GM12878 (cell line): ENCODE measurements at regions not wholly inside any gene's neighbourhood (a gene's known extent, or its start where the extent isn't known, plus 50 kb on each side); places are given as distances from the start of the nearest gene placed in this dataset.

ENCODE experiments used
- ATAC-seq: fragments of 200-7000 bp; cut with Tn5 transposase; 3 replicates; pipeline ENCODE4 v1.9.1; 2020; ENCODE audit warnings: mild to moderate bottlenecking, moderate library complexity
- BruUV-seq: library from RNA; stranded (reverse); fragments of 400-500 nt; replicated peaks from 2 replicates; lab custom pipeline; 2021; lab: Mats Ljungman, UMichigan
- CTCF ChIA-PET: fragments of 300-600 bp; sonication (Branson Sonifier 250); formaldehyde crosslinking; extraction: SDS; loops from one replicate; lab custom pipeline; 2021; ENCODE audit warnings: inconsistent platforms; lab: Yijun Ruan, JAX
- POLR2A ChIA-PET: fragments of 350-600 bp; formaldehyde crosslinking; extraction: SDS; loops from one replicate; lab custom pipeline; 2021; ENCODE audit warnings: inconsistent platforms; lab: Charles Lee
- RAD21 ChIA-PET: fragments of 300-600 bp; sonication (Branson Sonifier 250); formaldehyde crosslinking; loops from one replicate; lab custom pipeline; 2023; ENCODE audit warnings: antibody characterized with exemption; ENCODE audit not compliant: unreplicated experiment; lab: Charles Lee
- SMC1A ChIA-PET: fragments of 300-600 bp; sonication (Branson Sonifier 250); formaldehyde crosslinking; loops from one replicate; lab custom pipeline; 2023; ENCODE audit not compliant: unreplicated experiment, uncharacterized antibody; lab: Charles Lee
- DNase-seq: peaks from one replicate; pipeline ENCODE4 v3.0.0-alpha.2; 2011; ENCODE audit warnings: low read depth, low spot score
- FAIRE-seq: peaks from 3 replicates; lab custom pipeline; 2011; peaks lifted over from hg19 to GRCh38; lab: Jason Lieb, UNC
- H2AFZ ChIP-seq: 2 replicates; pipeline ENCODE4 v1.6.0; 2011; ENCODE audit warnings: low read depth, low read length, control low read depth; ENCODE audit not compliant: control insufficient read depth
- H3K27ac ChIP-seq: 2 replicates; pipeline ENCODE4 v1.5.1; 2011; ENCODE audit warnings: control low read depth; ENCODE audit not compliant: control insufficient read depth, insufficient read depth
- H3K27me3 ChIP-seq, 2 experiments: replicated peaks in 1 of 2; 2 replicates each; pipeline versions ENCODE4 v1.6.0 to v1.6.1; 2011; ENCODE audit warnings: low read length in 1 of 2; ENCODE audit not compliant: control insufficient read depth in 2 of 2, insufficient read depth in 2 of 2
- H3K36me3 ChIP-seq, 2 experiments: 2 replicates each; pipeline ENCODE4 v1.5.1; 2011; ENCODE audit warnings: low read length in 1 of 2; ENCODE audit not compliant: control insufficient read depth in 2 of 2, insufficient read depth in 2 of 2
- H3K4me1 ChIP-seq: 2 replicates; pipeline ENCODE4 v1.6.1; 2011; ENCODE audit warnings: mild to moderate bottlenecking, low read length, moderate library complexity, mixed read lengths; ENCODE audit not compliant: control insufficient read depth, insufficient read depth
- H3K4me2 ChIP-seq: 2 replicates; pipeline ENCODE4 v1.6.0; 2011; ENCODE audit warnings: control low read depth; ENCODE audit not compliant: control insufficient read depth, insufficient read depth
- H3K4me3 ChIP-seq: fragments of 200-600 bp; sonication (generic); 2 replicates; pipeline ENCODE4 v1.5.1; 2016
- H3K79me2 ChIP-seq: 2 replicates; pipeline ENCODE4 v1.6.0; 2011; ENCODE audit warnings: low read length; ENCODE audit not compliant: control insufficient read depth, insufficient read depth
- H3K9ac ChIP-seq: 2 replicates; pipeline ENCODE4 v1.8.0; 2011; ENCODE audit warnings: low read length, control low read depth, mixed read lengths; ENCODE audit not compliant: control insufficient read depth, insufficient read depth
- H3K9me3 ChIP-seq: replicated peaks from 3 replicates; pipeline ENCODE4 v1.5.1; 2011; ENCODE audit warnings: mild to moderate bottlenecking, low read length; ENCODE audit not compliant: control insufficient read depth, insufficient read depth
- H4K20me1 ChIP-seq: 2 replicates; pipeline ENCODE4 v1.6.0; 2011; ENCODE audit not compliant: control insufficient read depth, insufficient read depth
- MXI1 ChIP-seq: fragments of 150-350 bp; IDR thresholded peaks from 2 replicates; pipeline ENCODE4 v1.6.1; 2011; ENCODE audit warnings: low read depth, mild to moderate bottlenecking, inconsistent platforms, low read length, improper control_type of control experiment
- NFYA ChIP-seq: IDR thresholded peaks from 2 replicates; pipeline ENCODE4 v1.6.1; 2011; ENCODE audit warnings: low read depth, mild to moderate bottlenecking, low read length, improper control_type of control experiment, borderline replicate concordance
- PAX8 ChIP-seq: fragments of 450-650 bp; IDR thresholded peaks from 2 replicates; pipeline ENCODE4 v1.6.1; 2017; ENCODE audit warnings: mild to moderate bottlenecking, moderate library complexity
- WGBS: methylation state at CpG from one replicate; pipeline ENCODE4 v1.1.6; 2016; ENCODE audit warnings: low lambda C conversion rate; ENCODE audit not compliant: insufficient replicate concordance, insufficient coverage; ENCODE audit errors: missing lambda C conversion rate; 5-methylcytosine and 5-hydroxymethylcytosine counted together
- in situ Hi-C: fragments of 300-500 bp; cut with MboI; formaldehyde crosslinking; loops from 9 replicates; pipeline ENCODE4 v1.14.3; 2018; ENCODE audit warnings: mixed read lengths
- intact Hi-C: fragments of 100-400 bp; cut with micrococcal nuclease; formaldehyde crosslinking; loops from one replicate; pipeline ENCODE4 v1.14.2; 2022; ENCODE audit not compliant: unreplicated experiment
- TF ChIP-seq, protein P1 (sequence below): fragments of 450-650 bp; IDR thresholded peaks from 2 replicates; pipeline ENCODE4 v1.6.1; 2017; ENCODE audit warnings: mild to moderate bottlenecking, moderate library complexity
- TF ChIP-seq, protein P2 (sequence below): fragments of 450-650 bp; IDR thresholded peaks from 2 replicates; pipeline ENCODE4 v1.6.1; 2017; ENCODE audit warnings: mild to moderate bottlenecking, moderate library complexity
- TF ChIP-seq, protein P3 (sequence below): fragments of 450-650 bp; IDR thresholded peaks from 2 replicates; pipeline ENCODE4 v1.6.1; 2017; ENCODE audit warnings: borderline replicate concordance
- TF ChIP-seq, protein P4 (sequence below): fragments of 450-650 bp; IDR thresholded peaks from 2 replicates; pipeline ENCODE4 v1.6.1; 2018; ENCODE audit warnings: borderline replicate concordance, mild to moderate bottlenecking; ENCODE audit not compliant: partially characterized antibody

DNA sequence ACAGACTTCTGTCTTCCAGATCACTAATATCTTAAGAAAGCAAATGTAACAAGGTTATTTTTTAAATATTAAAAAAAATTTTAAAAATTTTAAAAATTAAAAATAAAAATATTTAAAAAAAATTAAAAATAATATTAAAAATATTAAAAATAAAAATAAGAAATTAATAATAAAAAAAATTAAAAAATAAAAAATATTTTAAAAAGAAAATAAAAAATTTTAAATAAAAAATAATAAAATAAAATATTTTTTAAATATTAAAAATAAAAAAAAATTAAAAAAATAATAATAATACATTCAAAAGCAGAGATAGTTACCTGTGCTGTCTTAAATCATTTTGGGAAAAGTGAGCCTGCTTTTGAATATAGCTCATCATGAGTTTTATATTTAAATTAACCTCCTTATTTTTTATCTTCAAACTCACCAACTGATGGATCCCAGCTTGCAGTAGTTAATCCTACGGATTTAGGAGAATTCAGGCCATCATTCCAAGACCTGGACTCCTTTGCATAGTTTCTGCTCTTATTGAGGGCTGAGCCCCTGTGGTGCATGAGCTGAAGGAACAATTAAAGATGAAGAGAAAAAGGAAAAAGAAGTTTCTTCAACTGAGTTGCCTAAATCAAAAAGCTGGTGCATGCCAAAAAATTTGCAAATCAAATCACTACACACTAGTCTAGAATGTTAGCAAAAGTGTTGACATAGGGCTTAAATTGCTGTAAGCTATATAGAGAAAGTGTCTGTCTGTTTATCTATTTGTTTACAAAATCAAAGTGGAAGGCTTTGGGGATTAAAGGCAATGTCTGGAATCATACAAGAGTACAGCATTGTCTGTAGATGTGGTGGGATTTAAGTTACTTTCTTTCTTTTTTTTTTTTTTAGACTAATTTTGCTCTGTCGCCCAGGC lies 50.5 kb upstream of the ZNF438 start:
- Histone ChIP-seq H3K9me3 (no peaks in the 10 kb centered on the region), H3K27me3 (no peaks in the 10 kb centered on the region), H2AFZ (no peak overlapping the region), H3K4me3 (no peak overlapping the region), H4K20me1 (no peaks in the 10 kb centered on the region), H3K4me2 (no peak overlapping the region), H3K27ac (no peak overlapping the region), H3K4me1 (no peaks in the 10 kb centered on the region), H3K9ac (no peak overlapping the region), H3K36me3 (no peaks in the 10 kb centered on the region), H3K79me2 (no peaks in the 10 kb centered on the region)
- FAIRE-seq, result no peak
- SMC1A ChIA-PET, result interaction anchor here (0.6 to 3.2 kb wide), 12 partner anchors 36 to 728 kb away, joined by 3 to 18 read pairs (median 4); no protein-coding TSS in a partner anchor
- no peak for DNase-seq
- 54% methylated on average over 2 of the region's 2 CpGs for WGBS
- RAD21 ChIA-PET, result interaction anchor here (1.0 to 1.2 kb wide), 5 partner anchors 209 to 726 kb away, joined by 3 to 5 read pairs (median 3); no protein-coding TSS in a partner anchor
- CTCF ChIA-PET, result interaction anchor here (0.5 to 1.4 kb wide), 8 partner anchors 48 to 839 kb away, joined by 3 to 4 read pairs (median 3); no protein-coding TSS in a partner anchor
- TF ChIP-seq, protein P1, sequence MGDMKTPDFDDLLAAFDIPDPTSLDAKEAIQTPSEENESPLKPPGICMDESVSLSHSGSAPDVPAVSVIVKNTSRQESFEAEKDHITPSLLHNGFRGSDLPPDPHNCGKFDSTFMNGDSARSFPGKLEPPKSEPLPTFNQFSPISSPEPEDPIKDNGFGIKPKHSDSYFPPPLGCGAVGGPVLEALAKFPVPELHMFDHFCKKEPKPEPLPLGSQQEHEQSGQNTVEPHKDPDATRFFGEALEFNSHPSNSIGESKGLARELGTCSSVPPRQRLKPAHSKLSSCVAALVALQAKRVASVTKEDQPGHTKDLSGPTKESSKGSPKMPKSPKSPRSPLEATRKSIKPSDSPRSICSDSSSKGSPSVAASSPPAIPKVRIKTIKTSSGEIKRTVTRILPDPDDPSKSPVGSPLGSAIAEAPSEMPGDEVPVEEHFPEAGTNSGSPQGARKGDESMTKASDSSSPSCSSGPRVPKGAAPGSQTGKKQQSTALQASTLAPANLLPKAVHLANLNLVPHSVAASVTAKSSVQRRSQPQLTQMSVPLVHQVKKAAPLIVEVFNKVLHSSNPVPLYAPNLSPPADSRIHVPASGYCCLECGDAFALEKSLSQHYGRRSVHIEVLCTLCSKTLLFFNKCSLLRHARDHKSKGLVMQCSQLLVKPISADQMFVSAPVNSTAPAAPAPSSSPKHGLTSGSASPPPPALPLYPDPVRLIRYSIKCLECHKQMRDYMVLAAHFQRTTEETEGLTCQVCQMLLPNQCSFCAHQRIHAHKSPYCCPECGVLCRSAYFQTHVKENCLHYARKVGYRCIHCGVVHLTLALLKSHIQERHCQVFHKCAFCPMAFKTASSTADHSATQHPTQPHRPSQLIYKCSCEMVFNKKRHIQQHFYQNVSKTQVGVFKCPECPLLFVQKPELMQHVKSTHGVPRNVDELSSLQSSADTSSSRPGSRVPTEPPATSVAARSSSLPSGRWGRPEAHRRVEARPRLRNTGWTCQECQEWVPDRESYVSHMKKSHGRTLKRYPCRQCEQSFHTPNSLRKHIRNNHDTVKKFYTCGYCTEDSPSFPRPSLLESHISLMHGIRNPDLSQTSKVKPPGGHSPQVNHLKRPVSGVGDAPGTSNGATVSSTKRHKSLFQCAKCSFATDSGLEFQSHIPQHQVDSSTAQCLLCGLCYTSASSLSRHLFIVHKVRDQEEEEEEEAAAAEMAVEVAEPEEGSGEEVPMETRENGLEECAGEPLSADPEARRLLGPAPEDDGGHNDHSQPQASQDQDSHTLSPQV, result no peak
- TF ChIP-seq MXI1 (no peak), NFYA (no peak), PAX8 (no peak)
- TF ChIP-seq, protein P2, sequence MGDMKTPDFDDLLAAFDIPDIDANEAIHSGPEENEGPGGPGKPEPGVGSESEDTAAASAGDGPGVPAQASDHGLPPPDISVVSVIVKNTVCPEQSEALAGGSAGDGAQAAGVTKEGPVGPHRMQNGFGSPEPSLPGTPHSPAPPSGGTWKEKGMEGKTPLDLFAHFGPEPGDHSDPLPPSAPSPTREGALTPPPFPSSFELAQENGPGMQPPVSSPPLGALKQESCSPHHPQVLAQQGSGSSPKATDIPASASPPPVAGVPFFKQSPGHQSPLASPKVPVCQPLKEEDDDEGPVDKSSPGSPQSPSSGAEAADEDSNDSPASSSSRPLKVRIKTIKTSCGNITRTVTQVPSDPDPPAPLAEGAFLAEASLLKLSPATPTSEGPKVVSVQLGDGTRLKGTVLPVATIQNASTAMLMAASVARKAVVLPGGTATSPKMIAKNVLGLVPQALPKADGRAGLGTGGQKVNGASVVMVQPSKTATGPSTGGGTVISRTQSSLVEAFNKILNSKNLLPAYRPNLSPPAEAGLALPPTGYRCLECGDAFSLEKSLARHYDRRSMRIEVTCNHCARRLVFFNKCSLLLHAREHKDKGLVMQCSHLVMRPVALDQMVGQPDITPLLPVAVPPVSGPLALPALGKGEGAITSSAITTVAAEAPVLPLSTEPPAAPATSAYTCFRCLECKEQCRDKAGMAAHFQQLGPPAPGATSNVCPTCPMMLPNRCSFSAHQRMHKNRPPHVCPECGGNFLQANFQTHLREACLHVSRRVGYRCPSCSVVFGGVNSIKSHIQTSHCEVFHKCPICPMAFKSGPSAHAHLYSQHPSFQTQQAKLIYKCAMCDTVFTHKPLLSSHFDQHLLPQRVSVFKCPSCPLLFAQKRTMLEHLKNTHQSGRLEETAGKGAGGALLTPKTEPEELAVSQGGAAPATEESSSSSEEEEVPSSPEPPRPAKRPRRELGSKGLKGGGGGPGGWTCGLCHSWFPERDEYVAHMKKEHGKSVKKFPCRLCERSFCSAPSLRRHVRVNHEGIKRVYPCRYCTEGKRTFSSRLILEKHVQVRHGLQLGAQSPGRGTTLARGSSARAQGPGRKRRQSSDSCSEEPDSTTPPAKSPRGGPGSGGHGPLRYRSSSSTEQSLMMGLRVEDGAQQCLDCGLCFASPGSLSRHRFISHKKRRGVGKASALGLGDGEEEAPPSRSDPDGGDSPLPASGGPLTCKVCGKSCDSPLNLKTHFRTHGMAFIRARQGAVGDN, result no peak
- TF ChIP-seq, protein P3, sequence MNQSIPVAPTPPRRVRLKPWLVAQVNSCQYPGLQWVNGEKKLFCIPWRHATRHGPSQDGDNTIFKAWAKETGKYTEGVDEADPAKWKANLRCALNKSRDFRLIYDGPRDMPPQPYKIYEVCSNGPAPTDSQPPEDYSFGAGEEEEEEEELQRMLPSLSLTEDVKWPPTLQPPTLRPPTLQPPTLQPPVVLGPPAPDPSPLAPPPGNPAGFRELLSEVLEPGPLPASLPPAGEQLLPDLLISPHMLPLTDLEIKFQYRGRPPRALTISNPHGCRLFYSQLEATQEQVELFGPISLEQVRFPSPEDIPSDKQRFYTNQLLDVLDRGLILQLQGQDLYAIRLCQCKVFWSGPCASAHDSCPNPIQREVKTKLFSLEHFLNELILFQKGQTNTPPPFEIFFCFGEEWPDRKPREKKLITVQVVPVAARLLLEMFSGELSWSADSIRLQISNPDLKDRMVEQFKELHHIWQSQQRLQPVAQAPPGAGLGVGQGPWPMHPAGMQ, result no peak
- TF ChIP-seq, protein P4, sequence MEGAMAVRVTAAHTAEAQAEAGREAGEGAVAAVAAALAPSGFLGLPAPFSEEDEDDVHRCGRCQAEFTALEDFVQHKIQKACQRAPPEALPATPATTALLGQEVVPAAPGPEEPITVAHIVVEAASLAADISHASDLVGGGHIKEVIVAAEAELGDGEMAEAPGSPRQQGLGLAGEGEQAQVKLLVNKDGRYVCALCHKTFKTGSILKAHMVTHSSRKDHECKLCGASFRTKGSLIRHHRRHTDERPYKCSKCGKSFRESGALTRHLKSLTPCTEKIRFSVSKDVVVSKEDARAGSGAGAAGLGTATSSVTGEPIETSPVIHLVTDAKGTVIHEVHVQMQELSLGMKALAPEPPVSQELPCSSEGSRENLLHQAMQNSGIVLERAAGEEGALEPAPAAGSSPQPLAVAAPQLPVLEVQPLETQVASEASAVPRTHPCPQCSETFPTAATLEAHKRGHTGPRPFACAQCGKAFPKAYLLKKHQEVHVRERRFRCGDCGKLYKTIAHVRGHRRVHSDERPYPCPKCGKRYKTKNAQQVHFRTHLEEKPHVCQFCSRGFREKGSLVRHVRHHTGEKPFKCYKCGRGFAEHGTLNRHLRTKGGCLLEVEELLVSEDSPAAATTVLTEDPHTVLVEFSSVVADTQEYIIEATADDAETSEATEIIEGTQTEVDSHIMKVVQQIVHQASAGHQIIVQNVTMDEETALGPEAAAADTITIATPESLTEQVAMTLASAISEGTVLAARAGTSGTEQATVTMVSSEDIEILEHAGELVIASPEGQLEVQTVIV, result no peak
- POLR2A ChIA-PET, result interaction anchor here (0.6 to 0.7 kb wide), 2 partner anchors 266 to 317 kb away, joined by 3 read pairs; no protein-coding TSS in a partner anchor
- in situ Hi-C loops, result no loop called here
- intact Hi-C loops, result loop anchor here (10.0 kb wide), 2 partner anchors 233 to 723 kb away; partner anchors contain the start of gene ZEB1
- no peak for ATAC-seq
- BruUV-seq, result no TSS peak
